ENCODE measurements at regions not wholly inside any gene's neighbourhood (a gene's known extent, or its start where the extent isn't known, plus 50 kb on each side); places are given as distances from the start of the nearest gene placed in this dataset.

DNA sequence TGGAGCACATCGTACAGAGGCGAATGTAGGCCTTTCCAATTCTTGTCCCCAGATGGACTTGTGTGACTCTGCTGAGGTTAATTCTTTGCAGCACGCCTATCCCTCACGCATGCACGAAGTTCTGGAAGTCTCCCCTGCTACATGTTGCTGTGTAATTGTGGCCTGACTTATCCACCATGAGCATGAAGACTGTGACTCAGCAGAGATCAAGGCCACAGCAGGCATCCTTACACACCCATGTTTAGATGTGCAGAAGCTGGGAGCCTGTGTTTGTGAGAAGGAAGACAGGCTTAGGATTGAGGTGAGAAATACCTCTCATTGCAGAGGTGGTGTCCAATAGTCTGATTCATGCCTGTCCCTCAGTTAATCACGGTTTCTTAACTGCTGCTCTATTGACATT, 135.6 kb downstream of the ICE1 start:
- no peak for DNase-seq

GRCh38 chr5:5551499-5551898, 129.0 kb downstream of the ICE1 start:
- no peak for DNase-seq

GRCh38 chr5:5546408-5546807, 123.9 kb downstream of the ICE1 start:
- DNase-seq: no peak

DNA sequence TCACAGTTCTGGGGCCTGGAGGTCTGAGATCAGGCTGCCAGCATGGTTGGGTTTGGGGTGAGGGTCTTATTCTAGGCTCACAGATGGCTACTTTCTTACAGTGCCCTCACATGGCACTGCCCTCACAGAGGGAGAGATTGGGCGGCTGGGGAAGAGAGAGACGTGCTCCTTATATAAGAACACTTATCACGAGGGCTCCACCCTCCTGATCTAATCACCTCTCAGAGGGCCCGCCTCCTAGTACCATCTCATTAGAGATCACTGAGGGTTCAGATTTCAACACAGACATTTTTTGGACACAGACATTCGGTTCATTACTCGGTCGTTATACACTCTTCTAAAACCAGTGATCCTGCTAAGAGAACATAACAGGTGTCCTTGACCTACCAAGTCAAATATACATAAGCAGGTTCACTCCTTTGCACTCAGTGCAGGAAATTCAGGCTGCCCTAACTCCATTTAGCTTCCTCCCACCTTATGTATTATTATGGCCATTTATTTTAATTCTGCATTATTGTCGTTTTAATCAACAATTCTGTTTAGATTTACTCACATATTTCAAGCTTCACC, 121.7 kb downstream of the ICE1 start:
- no peak for DNase-seq

- DNase-seq: no peak
These were observed 120.2 kb downstream of the ICE1 start for GRCh38 chr5:5542654-5543053.

- no peak for DNase-seq
These were observed 117.6 kb downstream of the ICE1 start for GRCh38 chr5:5540065-5540464.

Measured in muscle of arm (tissue), 1 donor.